Activated CD4-positive, alpha-beta T cell treated with anti-CD3 and anti-CD28 coated beads, Interleukin-2, amount 50 U/mL, for 16 hours (primary cell): ENCODE measurements at regions not wholly inside any gene's neighbourhood (a gene's known extent, or its start where the extent isn't known, plus 50 kb on each side); places are given as distances from the start of the nearest gene placed in this dataset.
"Not testable (repeated sequence)": the region's sequence is repeated elsewhere in the genome, so short reads cannot be mapped to it uniquely, and the experiment has no call there.

ENCODE experiments used
- DNase-seq: peaks from one replicate; pipeline ENCODE4 v3.0.0-alpha.2; 2020

- DNase-seq = no peak
These were observed 195.2 kb downstream of the S1PR1 start for GRCh38 chr1:101431956-101432510.

GRCh38 chr1:101435831-101436511 is 199.2 kb downstream of the S1PR1 start:
- DNase-seq = no peak

- DNase-seq = no peak
These were observed 201.0 kb downstream of the S1PR1 start for GRCh38 chr1:101437800-101438199.

GRCh38 chr1:101438359-101438758 is 201.5 kb downstream of the S1PR1 start:
- peak; percentile 6 for DNase-seq

- DNase-seq = no peak
These were observed 203.7 kb downstream of the S1PR1 start for GRCh38 chr1:101440485-101440884.

GRCh38 chr1:101444381-101444780 is 207.6 kb downstream of the S1PR1 start:
- no peak for DNase-seq

- no peak for DNase-seq
These were observed 208.2 kb downstream of the S1PR1 start for GRCh38 chr1:101444873-101445618.

GRCh38 chr1:101448018-101448417 is 211.2 kb downstream of the S1PR1 start:
- no peak for DNase-seq

- DNase-seq = not testable (repeated sequence)
These were observed 213.9 kb downstream of the S1PR1 start for GRCh38 chr1:101450691-101451090.

GRCh38 chr1:101451888-101452287 is 215.1 kb downstream of the S1PR1 start:
- DNase-seq = peak; percentile 15

GRCh38 chr1:101452825-101453224 is 216.0 kb downstream of the S1PR1 start:
- DNase-seq = no peak

GRCh38 chr1:101453844-101454243 is 217.0 kb downstream of the S1PR1 start:
- DNase-seq = no peak

GRCh38 chr1:101455166-101455565 is 218.3 kb downstream of the S1PR1 start:
- no peak for DNase-seq

- no peak for DNase-seq
These were observed 223.9 kb downstream of the S1PR1 start for GRCh38 chr1:101460739-101461138.

- no peak for DNase-seq
These were observed 226.4 kb downstream of the S1PR1 start for GRCh38 chr1:101463195-101463594.

GRCh38 chr1:101465941-101466340 is 229.1 kb downstream of the S1PR1 start:
- no peak for DNase-seq

GRCh38 chr1:101474039-101474665 is 237.3 kb downstream of the S1PR1 start:
- peak; percentile 37 for DNase-seq

- no peak for DNase-seq
These were observed 239.7 kb downstream of the S1PR1 start for GRCh38 chr1:101476541-101476940.

- DNase-seq = no peak
These were observed 243.1 kb downstream of the S1PR1 start for GRCh38 chr1:101479945-101480344.

GRCh38 chr1:101482306-101482705 is 245.5 kb downstream of the S1PR1 start:
- no peak for DNase-seq

- DNase-seq = no peak
These were observed 247.3 kb downstream of the S1PR1 start for GRCh38 chr1:101483982-101484688.

- DNase-seq = no peak
These were observed 248.0 kb downstream of the S1PR1 start for GRCh38 chr1:101484689-101485338.

- no peak for DNase-seq
These were observed 248.9 kb downstream of the S1PR1 start for GRCh38 chr1:101485712-101486111.
